ENCODE measurements at regions not wholly inside any gene's neighbourhood (a gene's known extent, or its start where the extent isn't known, plus 50 kb on each side); places are given as distances from the start of the nearest gene placed in this dataset.
A peak's percentile ranks its signal among the peaks of the same experiment; 100 is the strongest.

DNA sequence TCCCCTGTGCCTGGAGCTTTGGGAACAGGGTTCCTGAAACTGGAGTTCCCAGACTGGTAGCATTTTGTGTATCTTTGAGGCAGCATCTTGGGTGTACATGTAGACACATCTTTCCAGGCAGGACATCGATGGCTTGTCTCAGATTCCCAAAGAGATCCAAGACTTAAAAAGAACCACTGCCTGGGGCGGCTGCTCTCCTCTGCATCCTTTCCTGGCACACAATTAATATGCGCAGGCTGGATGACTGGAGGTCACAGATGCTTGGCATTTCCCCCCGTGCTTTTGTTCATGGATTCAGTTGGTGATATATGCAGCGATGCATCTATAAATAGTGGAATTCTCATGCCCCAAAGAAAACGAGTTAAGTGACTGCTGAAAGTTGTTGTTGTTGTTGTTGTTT lies 80.5 kb downstream of the CLDN34 start:
- DNase-seq (ENCODE audit: low read depth) = no peak

DNA sequence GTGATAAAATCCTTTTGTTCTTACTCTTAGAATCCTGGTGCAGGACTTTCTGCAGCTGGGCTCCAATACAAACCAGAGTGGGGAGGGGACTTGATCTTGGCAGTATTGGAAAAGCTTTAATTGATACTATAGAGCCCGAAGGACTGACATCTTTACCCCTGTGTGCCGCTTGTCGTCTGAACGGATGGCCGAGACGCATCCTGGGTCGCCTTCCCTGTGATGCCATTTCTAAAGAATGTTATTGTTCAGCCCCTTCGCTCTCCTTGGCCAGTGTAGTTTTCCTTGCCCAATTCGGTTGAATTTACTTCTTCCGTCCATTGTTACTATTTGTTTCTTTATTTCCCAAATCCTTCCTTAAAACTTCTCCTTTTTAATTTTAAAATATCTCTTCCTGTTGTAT lies 80.9 kb downstream of the CLDN34 start:
- DNase-seq (ENCODE audit: low read depth) = no peak

- no peak for DNase-seq (ENCODE audit: low read depth)
Observed at GRCh38 chrX:10048707-10049106, 81.5 kb downstream of the CLDN34 start.

DNA sequence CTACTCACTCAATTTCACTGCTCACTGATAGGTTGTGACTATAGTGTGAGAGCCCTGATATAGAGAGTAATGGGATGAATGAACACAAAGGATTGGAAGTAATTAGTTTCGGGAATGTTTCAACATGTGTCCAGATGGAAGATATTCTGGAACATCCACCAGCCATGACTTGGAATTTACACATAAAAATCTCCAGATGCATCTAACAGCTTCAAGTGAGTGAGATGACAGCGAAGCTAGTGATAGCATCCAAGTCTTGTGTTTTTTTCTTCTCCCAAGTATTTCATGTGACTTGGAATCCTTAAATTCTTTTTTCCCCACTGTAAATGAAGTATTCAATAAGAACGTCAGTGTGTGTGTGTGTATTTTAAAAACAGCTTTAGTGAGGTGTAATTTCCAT lies 82.1 kb downstream of the CLDN34 start:
- no peak for DNase-seq (ENCODE audit: low read depth)

DNA sequence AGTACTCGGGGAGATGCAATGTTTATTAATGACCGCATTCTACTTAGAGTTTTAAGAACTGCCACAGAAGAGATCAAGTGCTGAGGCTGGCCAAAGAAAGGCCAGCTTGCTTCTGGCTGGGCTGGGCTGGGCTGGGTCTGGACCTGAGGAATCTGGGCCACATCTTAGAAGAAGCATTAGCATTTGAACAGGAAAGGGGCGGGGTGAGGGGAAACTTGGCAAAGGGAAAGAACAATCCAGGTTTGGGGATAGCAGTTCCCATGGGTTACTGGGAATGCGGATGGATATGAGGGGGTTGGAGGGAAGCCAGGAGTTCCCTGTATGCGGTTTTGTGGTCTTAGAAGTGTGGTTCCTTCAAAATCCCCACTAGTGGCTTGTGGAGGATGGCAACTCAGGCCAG lies 83.3 kb downstream of the CLDN34 start:
- DNase-seq (ENCODE audit: low read depth) = peak; percentile 55

GRCh38 chrX:10051866-10052480 lies 84.8 kb downstream of the CLDN34 start:
- DNase-seq (ENCODE audit: low read depth) = no peak

- DNase-seq (ENCODE audit: low read depth) = peak; percentile 77
Observed at GRCh38 chrX:10052906-10053625, 85.9 kb downstream of the CLDN34 start.

- DNase-seq (ENCODE audit: low read depth) = no peak
Observed at GRCh38 chrX:10054396-10054795, 87.2 kb downstream of the CLDN34 start.

GRCh38 chrX:10055430-10055829 lies 88.3 kb downstream of the CLDN34 start:
- no peak for DNase-seq (ENCODE audit: low read depth)

- no peak for DNase-seq (ENCODE audit: low read depth)
Observed at GRCh38 chrX:10062352-10062751, 94.4 kb upstream of the CLCN4 start.

DNA sequence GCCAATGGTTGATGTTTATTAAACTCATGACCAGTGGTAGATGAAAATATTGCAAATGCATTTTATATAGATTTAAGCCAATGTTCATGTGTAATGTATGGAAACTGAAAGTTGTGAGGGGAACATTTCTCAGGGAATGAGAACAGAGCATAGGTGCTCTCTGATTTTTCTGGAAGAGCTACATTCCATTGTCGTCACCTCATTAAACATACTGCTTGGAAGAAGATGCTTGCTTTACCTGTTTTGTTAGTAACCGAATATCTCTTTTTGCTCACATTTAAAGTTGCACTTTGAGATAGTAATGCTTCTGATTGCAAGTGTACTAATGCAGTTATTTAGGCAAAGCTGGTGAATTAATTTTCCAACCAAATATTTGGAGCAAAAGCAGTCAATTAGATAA lies 93.8 kb upstream of the CLCN4 start:
- DNase-seq (ENCODE audit: low read depth) = no peak

DNA sequence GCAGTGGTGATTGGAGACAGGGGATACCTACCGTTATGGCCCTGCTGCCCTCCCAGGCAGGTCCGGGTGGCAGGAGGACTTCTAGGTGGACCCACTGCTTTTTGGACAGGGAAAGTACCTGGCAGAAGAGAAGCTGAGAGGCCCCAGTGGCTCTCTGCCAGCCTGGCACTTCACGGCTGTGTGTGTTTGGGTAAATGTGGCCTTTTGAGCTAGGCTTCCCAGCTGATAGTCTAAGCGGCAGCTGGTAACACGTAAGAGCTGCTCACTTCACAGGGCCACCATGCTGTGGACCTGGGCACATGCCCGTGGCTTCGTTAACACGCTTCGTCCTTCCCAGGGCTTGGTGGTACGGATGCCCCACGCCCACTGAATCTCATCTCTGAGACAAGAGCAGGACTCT lies 92.0 kb upstream of the CLCN4 start:
- DNase-seq (ENCODE audit: low read depth) = no peak

GRCh38 chrX:10070714-10071436 lies 85.9 kb upstream of the CLCN4 start:
- no peak for DNase-seq (ENCODE audit: low read depth)

DNA sequence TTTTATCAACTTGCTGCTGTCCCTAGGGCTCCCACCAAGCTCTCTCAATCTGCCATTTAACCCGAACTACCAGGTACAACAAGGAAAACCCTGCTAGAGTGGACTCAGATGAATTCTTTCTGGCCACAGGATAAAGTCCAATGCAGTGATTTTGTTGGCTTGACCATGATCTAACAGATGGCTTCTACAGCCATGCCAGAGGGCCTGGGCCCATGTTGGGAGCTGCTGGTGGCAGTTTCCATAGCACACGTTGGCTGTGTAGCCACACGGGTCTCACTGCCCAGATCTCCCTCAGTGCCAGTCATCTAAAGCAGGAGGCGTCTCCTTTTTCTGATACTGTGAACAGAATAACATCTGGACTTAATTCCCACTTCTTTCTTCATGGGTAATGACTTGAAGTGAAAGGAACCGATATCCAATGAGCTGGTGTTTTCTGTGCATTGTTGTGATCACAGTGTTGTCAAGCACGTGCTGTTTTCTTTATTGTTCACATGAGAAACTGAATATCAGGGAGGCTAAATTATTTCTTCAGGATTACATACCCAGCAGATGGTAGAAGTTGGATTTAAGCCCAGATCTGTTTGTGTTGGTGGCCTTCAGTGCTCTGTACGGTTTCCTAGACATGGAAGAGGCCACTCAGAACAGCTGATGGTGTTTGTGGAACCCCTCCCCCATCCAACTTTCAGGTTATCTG lies 85.2 kb upstream of the CLCN4 start:
- DNase-seq (ENCODE audit: low read depth) = peak; percentile 24

GRCh38 chrX:10072786-10073568 lies 83.8 kb upstream of the CLCN4 start:
- DNase-seq (ENCODE audit: low read depth) = no peak

- no peak for DNase-seq (ENCODE audit: low read depth)
Observed at GRCh38 chrX:10073671-10074070, 83.1 kb upstream of the CLCN4 start.

GRCh38 chrX:10074241-10074941 lies 82.4 kb upstream of the CLCN4 start:
- no peak for DNase-seq (ENCODE audit: low read depth)

DNA sequence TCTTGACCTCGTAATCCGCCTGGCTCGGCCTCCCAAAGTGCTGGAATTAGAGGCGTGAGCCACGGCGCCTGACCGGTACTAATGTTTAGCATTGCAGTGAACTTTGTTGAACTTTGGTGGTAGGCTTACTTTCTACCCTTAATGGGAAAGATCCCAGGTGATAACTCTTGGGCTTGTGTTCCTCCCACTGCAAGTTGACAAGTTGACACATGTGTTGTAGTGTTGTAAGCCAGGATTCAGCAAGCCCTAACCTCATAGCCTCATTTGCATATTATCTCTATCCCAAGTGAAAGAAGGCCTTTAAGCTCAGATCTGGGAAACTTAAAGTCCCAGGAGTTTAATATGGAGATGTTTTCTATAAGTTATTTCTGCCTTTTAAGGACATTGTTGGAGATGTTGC lies 80.0 kb upstream of the CLCN4 start:
- DNase-seq (ENCODE audit: low read depth) = no peak

DNA sequence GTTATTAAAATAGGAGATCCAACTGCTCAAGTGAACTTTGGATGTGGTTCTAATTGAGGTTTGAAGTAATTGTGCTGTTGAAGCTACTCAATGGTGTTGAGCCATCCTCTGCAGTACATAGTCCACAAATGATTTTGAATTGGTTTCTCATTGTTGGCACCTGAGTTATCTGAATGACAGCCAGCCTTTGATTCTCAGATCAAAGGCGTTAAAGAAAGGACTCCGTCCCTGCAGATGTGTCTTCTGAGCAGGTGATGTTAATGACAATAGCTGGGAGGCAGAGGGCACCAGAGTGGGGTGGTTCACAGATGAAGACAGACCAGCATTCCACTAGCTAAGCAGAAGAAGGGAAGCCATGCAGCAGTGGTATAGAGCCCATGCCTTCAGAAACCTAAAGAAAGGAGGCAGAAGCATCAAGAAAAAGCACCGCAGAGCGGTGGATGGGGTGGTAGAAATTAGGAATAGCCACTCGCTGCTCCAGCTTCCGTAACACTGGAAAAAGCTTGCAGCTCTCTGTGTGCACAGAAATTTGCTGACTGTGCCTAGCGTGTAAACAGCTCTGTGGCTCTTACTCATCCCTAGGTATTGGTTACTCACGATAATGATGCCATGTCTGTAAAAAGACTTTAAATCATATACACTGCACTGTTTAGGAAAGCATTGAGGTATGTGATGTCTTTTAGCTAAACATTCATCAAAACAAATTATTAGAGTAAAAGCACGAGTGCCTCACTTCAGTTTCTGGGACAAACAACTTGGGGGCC lies 79.2 kb upstream of the CLCN4 start:
- peak; percentile 27 for DNase-seq (ENCODE audit: low read depth)

DNA sequence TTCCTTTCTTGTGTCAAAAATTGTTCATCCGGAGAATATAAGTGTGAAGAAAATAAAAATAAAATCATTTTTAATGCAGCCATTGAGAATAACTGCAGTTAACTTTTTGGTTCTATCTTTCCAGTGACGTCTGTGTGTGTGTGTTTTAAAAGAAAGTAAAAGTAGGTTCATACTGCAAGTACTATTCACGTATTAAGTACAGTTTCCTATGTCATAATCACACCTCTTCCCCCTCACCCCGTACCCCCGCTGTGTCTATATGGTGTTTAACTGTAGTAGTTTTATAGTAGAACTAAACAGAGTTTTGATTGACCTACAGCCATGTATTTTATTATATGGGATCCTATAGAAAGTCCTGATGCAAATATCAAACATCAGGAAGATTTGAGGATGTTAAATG lies 78.5 kb upstream of the CLCN4 start:
- DNase-seq (ENCODE audit: low read depth) = no peak

All from RPMI7951 (cell line).